LNCAP (cell line): ENCODE measurements at regions not wholly inside any gene's neighbourhood (a gene's known extent, or its start where the extent isn't known, plus 50 kb on each side); places are given as distances from the start of the nearest gene placed in this dataset.

Experiments used
- TF ChIP-seq, protein P1 (sequence below): fragments of 450-650 bp; IDR thresholded peaks from 2 replicates; pipeline ENCODE4 v1.5.1; 2017; ENCODE audit warnings: mild to moderate bottlenecking

- TF ChIP-seq, protein P1, sequence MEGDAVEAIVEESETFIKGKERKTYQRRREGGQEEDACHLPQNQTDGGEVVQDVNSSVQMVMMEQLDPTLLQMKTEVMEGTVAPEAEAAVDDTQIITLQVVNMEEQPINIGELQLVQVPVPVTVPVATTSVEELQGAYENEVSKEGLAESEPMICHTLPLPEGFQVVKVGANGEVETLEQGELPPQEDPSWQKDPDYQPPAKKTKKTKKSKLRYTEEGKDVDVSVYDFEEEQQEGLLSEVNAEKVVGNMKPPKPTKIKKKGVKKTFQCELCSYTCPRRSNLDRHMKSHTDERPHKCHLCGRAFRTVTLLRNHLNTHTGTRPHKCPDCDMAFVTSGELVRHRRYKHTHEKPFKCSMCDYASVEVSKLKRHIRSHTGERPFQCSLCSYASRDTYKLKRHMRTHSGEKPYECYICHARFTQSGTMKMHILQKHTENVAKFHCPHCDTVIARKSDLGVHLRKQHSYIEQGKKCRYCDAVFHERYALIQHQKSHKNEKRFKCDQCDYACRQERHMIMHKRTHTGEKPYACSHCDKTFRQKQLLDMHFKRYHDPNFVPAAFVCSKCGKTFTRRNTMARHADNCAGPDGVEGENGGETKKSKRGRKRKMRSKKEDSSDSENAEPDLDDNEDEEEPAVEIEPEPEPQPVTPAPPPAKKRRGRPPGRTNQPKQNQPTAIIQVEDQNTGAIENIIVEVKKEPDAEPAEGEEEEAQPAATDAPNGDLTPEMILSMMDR = no peak
Measured at GRCh38 chr3:25297667-25298585, 130.1 kb upstream of the RARB start.

DNA sequence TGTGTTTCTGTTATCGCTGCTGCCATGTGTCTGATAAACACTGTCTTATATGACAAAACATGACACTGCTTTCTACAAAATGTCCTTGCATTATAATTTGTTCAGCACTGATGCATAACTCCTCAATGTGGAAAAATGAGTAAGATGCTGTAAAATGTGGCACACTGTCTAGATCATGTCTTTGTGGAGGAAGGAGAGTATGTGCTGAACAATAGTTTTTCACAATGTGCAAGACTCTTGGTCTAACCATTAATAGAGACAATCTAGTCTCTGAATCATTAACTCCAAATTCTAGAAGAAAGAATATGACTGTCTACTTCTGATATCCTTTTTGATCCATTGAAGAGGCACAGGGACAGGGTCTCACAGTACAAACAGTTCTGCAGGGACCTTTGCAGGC, 127.9 kb upstream of the RARB start:
- TF ChIP-seq, protein P1 = no peak

- TF ChIP-seq, protein P1 = no peak
Measured at GRCh38 chr3:25304916-25305315, 123.1 kb upstream of the RARB start.

DNA sequence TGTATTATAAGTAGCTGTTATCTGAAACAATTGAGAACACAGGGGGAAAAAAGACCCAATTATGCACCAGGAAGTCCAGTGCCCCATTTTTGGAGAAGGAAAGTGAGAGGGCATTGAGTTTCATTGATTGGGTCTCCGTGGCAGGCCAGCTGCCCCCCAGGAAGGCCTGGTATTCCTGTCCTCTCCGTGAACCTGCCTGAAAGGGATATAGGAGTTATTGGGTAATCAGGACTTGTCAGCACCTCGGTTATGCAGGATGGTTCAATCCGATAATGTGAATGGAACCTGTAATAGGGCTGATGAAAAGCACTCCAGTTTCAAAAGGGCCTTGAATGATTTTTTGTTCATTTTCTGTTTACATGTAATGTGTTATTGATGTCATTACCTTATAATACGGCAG, 122.0 kb upstream of the RARB start:
- TF ChIP-seq, protein P1 = no peak

- TF ChIP-seq, protein P1 = no peak
Measured at GRCh38 chr3:25306705-25307104, 121.4 kb upstream of the RARB start.

DNA sequence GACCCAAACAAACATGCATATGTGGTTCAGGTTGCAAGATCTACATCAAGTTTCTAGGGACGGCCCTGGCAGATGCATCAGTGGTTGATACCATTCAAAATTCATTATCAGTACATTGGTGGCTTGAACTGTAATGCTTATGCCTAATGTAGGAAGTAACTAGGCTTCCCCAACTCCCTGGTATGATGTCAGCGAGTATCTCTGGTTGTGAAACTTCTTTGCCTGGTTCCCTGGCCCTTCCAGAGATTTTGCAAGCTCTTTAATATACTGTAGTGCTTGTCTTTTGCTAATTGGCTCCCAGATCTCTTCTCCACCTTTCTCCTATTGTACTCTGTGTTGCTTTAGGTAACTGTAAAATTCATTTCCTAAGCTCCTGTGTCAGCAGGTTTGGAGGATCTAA, 114.8 kb upstream of the RARB start:
- TF ChIP-seq, protein P1 = no peak

GRCh38 chr3:25324954-25325655, 103.0 kb upstream of the RARB start:
- TF ChIP-seq, protein P1 = no peak
